Choroid plexus epithelial cell (primary cell): ENCODE measurements at regions not wholly inside any gene's neighbourhood (a gene's known extent, or its start where the extent isn't known, plus 50 kb on each side); places are given as distances from the start of the nearest gene placed in this dataset.

ENCODE experiments used
- DNase-seq: peaks from one replicate; pipeline ENCODE4 v3.0.0-alpha.2; 2010; ENCODE audit warnings: low read depth
- H3K4me3 ChIP-seq: 2 replicates; pipeline ENCODE4 v1.5.1; 2011; ENCODE audit warnings: low read depth, mild to moderate bottlenecking, control low read depth, low read length, moderate library complexity
- CTCF ChIP-seq: conservative IDR thresholded peaks from 2 replicates; pipeline ENCODE4 v1.5.1; 2011; ENCODE audit warnings: low read depth, mild to moderate bottlenecking, control low read depth, inconsistent platforms, low read length, moderate library complexity

DNA sequence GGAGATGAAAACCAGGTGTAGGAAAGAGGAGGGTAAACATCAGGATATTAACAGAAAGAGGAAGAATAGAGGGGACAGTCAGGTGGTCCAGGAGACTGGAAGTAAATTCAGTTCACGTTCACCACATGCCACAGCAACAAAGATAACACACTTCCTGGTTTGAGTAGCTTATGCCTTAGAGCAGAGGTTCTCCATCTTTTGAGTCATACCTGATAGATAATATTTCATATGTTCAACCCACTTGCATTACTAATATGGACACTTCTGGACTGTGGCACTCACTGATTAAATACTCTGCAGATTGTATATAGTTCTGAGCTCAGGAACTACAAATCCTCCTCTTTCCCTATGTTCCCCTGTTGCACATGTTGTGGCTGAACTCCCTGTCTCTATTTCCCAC is 179.9 kb upstream of the NR3C1 start:
- H3K4me3 ChIP-seq: no peak overlapping the region
- no peak for TF ChIP-seq CTCF
- no peak for DNase-seq

- TF ChIP-seq CTCF: no peak
- DNase-seq: peak; percentile 56
Measured at GRCh38 chr5:143582869-143583268, 179.4 kb upstream of the NR3C1 start.

GRCh38 chr5:143582176-143582575 is 178.7 kb upstream of the NR3C1 start:
- no peak for TF ChIP-seq CTCF
- DNase-seq: peak; percentile 48
- H3K4me3 ChIP-seq: no peak overlapping the region

More at GRCh38 chr5:143582869-143583268, 179.4 kb upstream of the NR3C1 start:
- H3K4me3 ChIP-seq: no peak overlapping the region

- DNase-seq: no peak
- no peak for TF ChIP-seq CTCF
- H3K4me3 ChIP-seq: no peak overlapping the region
Measured at GRCh38 chr5:143581649-143582048, 178.2 kb upstream of the NR3C1 start.

GRCh38 chr5:143581147-143581546 is 177.7 kb upstream of the NR3C1 start:
- no peak overlapping the region for H3K4me3 ChIP-seq
- DNase-seq: no peak
- no peak for TF ChIP-seq CTCF

- no peak for TF ChIP-seq CTCF
- H3K4me3 ChIP-seq: no peak overlapping the region
- peak; percentile 92 for DNase-seq
Measured at GRCh38 chr5:143576711-143577484, 173.4 kb upstream of the NR3C1 start.

DNA sequence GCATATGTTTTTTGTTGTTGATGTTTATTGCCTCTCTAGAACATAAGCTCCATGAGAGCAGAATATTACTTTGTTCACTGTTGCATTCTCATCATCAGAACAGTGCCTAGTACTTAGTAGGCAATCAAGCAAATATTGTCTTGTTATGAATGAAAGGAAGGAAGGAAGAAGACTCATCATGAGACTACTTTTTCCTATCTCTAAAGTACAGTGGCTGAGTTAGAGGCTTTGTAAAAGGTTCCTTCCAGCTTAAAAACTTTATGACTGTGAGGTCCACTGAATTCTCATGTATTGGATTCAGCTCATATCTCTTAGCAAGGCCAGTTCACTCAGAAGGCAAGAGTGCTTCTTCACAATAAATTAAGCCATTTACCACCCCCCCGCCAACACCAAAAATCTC is 171.8 kb upstream of the NR3C1 start:
- no peak for DNase-seq
- TF ChIP-seq CTCF: no peak
- no peak overlapping the region for H3K4me3 ChIP-seq
